ENCODE measurements at regions not wholly inside any gene's neighbourhood (a gene's known extent, or its start where the extent isn't known, plus 50 kb on each side); places are given as distances from the start of the nearest gene placed in this dataset.

DNA sequence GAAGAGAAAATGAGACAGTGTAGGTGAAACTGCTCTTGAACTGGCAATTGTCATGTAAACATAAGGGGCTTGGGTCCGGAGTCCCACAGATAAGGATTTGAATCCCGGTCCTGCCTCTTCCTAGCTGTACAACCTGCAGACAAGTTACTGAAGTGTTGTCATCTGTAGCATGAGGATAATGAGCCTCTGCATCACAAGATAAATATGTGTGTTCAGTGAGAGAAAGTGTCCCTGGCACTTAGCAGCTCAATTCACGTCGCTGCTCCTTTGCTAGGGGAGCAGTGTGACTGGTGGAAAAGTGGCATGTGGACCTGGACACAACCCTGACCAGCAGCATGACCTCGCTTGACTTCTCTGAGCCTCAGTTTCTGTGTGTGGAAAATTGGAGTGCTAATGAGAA lies 73.7 kb upstream of the NECTIN1 start:
- TF ChIP-seq, protein P1, sequence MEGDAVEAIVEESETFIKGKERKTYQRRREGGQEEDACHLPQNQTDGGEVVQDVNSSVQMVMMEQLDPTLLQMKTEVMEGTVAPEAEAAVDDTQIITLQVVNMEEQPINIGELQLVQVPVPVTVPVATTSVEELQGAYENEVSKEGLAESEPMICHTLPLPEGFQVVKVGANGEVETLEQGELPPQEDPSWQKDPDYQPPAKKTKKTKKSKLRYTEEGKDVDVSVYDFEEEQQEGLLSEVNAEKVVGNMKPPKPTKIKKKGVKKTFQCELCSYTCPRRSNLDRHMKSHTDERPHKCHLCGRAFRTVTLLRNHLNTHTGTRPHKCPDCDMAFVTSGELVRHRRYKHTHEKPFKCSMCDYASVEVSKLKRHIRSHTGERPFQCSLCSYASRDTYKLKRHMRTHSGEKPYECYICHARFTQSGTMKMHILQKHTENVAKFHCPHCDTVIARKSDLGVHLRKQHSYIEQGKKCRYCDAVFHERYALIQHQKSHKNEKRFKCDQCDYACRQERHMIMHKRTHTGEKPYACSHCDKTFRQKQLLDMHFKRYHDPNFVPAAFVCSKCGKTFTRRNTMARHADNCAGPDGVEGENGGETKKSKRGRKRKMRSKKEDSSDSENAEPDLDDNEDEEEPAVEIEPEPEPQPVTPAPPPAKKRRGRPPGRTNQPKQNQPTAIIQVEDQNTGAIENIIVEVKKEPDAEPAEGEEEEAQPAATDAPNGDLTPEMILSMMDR (conservative IDR thresholded peaks at IDR 0.05; ENCODE audit: low read length): no peak
- TF ChIP-seq EZH2phosphoT487 (IDR thresholded peaks at IDR 0.05; ENCODE audit: borderline replicate concordance): no peak

Data from Loucy (cell line).